HFF-Myc (cell line): ENCODE measurements at regions not wholly inside any gene's neighbourhood (a gene's known extent, or its start where the extent isn't known, plus 50 kb on each side); places are given as distances from the start of the nearest gene placed in this dataset.
"Not testable (repeated sequence)": the region's sequence is repeated elsewhere in the genome, so short reads cannot be mapped to it uniquely, and the experiment has no call there.

Experiments used
- DNase-seq: peaks from one replicate; pipeline ENCODE4 v3.0.0-alpha.2; 2011; ENCODE audit warnings: low read depth; ENCODE audit errors: extremely low read depth
- H3K4me3 ChIP-seq: replicated peaks from 2 replicates; pipeline ENCODE4 v1.5.1; 2011; ENCODE audit warnings: low read depth, mild to moderate bottlenecking, control low read depth, low read length
- CTCF ChIP-seq: IDR thresholded peaks from 2 replicates; pipeline ENCODE4 v1.5.1; 2012; ENCODE audit warnings: mild to moderate bottlenecking, low read depth, low read length, control low read depth; ENCODE audit errors: missing control alignments

- DNase-seq = no peak
- no peak overlapping the region for H3K4me3 ChIP-seq
- no peak for TF ChIP-seq CTCF
Measured at GRCh38 chr16:17963185-17963836, 373.2 kb downstream of the NPIPA8 start.

GRCh38 chr16:17962726-17963125, 373.8 kb downstream of the NPIPA8 start:
- no peak for TF ChIP-seq CTCF
- no peak for DNase-seq
- no peak overlapping the region for H3K4me3 ChIP-seq

GRCh38 chr16:17961822-17962221, 374.7 kb downstream of the NPIPA8 start:
- DNase-seq, H3K4me3 ChIP-seq: not testable (repeated sequence)

GRCh38 chr16:17951378-17951777, 385.2 kb downstream of the NPIPA8 start:
- H3K4me3 ChIP-seq = no peak overlapping the region
- TF ChIP-seq CTCF = no peak
- DNase-seq = no peak

- no peak overlapping the region for H3K4me3 ChIP-seq
- no peak for DNase-seq
- no peak for TF ChIP-seq CTCF
Measured at GRCh38 chr16:17949982-17950250, 386.6 kb downstream of the NPIPA8 start.

- no peak overlapping the region for H3K4me3 ChIP-seq
- no peak for TF ChIP-seq CTCF
- no peak for DNase-seq
Measured at GRCh38 chr16:17949141-17949981, 387.2 kb downstream of the NPIPA8 start.

- no peak for DNase-seq
- H3K4me3 ChIP-seq = no peak overlapping the region
- no peak for TF ChIP-seq CTCF
Measured at GRCh38 chr16:17947637-17948036, 388.9 kb downstream of the NPIPA8 start.
